HTR-8/SVneo (cell line): ENCODE measurements at regions not wholly inside any gene's neighbourhood (a gene's known extent, or its start where the extent isn't known, plus 50 kb on each side); places are given as distances from the start of the nearest gene placed in this dataset.

Experiments used
- DNase-seq: peaks from one replicate; pipeline ENCODE4 v3.0.0; 2011; ENCODE audit warnings: low spot score, mixed read lengths; ENCODE audit not compliant: insufficient read length
- FAIRE-seq: peaks from 2 replicates; lab custom pipeline; 2011; peaks lifted over from hg19 to GRCh38; lab: Jason Lieb, UNC

DNA sequence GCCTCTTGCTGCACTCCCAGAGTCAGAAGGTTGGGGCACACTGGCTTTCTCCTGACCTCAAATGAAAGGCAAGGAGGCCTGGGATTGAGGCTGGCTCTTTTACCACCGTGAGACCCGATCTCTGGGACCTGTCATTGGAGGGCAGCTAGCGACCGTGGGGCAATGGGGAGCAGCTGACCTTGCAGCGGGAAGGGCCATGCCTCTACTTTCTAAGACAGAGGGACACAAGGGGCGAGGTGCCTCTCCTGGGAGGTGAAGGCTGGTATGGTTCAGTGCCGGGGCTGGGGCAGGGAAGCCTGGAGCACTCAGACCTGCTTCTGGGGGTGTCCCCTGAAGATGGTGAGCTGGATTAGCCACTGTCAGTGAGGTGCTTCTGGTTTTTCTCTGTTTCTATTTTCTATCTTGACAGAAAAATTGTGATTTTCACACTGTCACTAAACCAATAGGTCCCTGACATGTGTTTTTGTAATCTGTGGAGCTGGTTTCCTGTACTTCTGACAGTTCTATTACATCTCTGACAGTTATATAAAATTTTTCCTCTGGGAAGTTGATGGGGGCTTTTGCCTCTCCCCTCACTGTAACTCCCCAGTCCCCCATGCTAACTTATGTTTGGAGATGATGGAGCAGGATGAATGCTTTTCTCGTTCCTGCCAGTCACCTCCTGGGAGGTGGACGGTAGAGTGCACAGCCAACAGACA is 340.8 kb downstream of the RPS24 start:
- FAIRE-seq (no peak), DNase-seq (no peak)

DNA sequence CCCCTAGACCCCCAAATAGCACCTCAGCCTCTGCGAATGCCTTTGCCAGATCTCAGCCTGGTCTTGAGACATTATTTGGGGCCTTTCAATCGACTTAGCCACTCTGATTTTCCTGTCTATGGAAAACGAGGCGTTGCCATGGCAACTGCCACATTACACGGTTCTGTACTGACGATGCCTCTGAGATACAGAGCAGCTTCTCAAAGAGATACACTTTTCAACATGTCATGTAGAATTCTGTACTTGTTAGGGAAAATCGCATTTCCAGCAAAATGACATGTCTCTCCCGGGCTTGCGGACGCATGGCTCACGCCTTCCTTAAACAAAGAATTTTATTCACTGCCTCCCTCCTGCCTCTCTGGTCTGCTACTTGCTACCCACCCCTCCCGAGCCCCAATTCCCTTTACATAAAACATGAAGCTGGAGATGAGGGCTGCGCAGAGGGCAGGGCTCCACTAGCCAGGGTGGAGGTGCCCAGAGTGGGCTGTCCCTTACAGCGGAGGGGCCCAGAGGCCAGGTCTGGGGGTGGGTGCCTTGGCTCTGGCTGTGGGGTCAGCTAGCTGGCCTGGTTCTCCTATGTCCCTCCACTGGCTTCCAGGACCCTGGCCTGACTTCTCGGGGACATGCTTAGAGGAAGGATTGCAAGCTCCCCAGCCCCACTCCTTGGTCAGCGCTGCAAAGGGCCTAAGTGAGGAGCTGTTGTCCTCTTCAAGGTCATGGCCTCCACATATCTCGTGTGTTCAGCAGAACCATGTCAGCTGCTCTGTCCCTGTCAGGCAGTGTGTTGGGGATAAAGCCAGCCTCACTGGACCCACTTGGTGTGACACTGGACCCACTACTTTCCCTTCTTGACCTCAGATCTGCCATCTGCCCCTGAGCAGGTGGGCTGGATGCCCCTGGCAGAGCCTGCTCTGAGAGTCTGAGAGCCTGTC is 342.5 kb downstream of the RPS24 start:
- no peak for DNase-seq

DNA sequence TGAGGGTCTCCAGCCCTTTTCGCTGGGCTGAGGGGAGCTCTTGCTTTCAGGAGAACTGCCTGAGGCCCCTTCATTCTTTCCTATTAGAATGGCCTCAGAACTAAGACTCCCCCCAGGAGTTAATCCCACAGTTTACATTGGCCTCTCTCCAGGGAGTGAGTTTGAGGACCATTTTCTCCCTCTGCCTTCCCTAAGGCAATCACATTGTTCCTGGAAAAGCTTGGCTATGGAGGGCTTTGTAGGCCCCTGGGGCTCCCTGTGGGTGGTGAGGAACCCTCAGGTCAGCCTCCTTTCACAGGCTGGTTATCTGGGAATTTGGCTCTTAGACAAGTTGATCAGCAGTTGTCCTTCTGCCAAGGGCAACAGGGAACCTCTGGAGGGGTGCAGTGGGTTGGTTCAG is 343.7 kb downstream of the RPS24 start:
- FAIRE-seq = no peak
- DNase-seq = no peak

More for the DNA sequence above, 342.5 kb downstream of the RPS24 start:
- no peak for FAIRE-seq

DNA sequence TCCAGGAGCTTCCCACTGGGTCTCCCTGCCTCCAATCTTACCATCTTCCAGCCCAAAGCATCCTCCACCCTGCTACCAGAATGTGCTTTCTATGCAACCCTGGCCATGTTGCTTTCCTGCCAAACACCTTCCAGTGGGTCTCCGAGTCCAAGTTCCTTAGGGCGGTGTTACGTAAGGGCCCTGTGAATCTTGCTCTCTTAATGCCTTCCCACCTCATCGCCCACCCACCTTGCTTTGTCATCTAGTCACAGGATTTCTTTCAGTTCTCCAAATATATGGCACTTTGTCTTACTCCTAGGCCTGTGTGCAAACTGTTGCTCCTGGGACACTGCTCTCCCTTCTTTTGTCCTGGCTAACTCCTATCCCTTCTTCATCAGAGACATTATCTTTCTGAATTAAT is 344.5 kb downstream of the RPS24 start:
- DNase-seq = no peak
- no peak for FAIRE-seq

DNA sequence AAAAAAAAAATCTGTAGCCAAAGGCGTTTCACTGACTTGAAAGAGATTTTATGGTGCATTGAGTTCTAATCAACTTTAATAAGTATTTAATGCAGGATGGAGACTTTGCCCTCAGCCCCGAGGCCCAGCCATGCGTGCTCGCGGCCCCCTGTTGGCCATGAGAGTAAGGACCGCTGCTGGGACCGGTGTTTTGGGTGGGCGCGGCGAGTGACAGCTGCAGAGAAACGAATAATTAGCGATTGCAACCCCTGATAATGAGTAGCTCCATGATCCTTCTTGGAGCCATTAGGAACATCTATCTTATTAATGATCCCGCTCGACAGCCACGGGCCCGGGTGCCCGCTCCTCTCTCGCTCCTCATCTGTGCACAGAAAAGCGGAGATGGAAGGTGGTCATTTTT is 347.4 kb downstream of the RPS24 start:
- FAIRE-seq (no peak), DNase-seq (no peak)

DNA sequence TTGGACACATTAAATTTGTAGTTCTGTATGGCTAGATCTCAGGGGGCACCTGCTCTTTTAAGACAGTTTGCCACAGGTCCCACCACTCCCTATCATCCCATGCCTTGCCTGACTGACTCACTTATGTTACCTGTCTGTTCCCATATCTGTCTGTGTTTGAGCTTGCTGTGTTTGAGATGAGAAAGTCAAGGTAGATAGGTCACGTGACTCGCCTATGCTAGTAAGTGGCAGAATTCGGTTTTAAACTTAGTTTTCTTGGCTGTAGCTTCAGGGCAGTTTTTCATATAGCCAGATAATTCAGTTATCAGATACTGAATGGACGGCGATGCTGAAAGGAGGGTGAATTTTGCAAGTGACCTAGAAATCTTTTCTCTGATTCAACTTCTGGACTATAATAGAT is 348.4 kb downstream of the RPS24 start:
- DNase-seq = no peak
- FAIRE-seq = no peak

DNA sequence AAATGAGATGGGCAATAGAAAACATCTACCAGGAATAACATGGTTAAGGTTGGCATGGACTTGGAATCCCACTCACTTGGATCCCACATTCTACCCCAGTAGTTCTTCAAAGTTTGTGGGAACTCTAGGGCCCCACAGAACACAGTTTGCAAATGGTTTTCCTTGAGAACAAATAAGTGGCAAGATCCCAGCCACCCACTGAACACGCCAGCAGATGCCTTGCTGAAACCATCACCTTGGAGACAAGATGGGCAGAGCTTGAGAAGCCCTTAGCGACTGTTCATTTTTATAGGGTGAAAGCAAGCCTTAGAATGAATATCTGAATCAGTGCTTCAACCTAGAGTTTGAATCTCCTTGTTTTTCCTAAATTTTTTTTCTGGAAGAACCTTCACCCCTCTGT is 349.1 kb downstream of the RPS24 start:
- no peak for FAIRE-seq
- DNase-seq = no peak

DNA sequence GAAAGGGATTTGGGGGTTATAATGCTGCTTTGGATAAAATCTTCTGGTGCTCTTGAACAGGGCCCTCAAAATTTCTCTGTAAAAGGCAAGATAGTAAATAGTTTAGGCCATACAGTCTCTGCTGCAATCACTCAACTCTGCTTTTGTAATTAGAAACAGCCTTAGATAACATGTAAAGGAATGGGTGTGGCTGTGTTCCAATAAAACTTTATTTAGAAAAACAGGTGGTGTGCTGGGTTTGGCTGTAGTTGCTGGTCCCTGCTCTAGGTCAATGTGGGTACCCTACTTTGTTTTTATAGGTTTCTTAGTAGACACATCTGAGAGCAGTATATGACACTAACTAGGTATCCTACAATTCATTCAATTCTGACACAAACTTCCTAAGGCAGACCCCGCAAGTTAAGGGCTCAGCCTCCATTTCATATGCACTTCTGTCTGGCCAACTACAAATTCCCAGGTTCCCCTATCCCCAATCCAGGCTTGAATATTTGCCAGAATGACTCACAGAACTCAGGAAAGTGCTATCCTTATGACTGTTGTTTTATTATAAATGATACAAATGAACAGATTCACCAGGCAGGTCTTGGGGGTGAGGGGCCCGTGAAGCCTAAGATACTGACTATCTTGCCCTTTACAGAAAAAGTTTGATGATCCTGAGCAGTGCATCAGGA is 349.9 kb downstream of the RPS24 start:
- DNase-seq (no peak), FAIRE-seq (no peak)

DNA sequence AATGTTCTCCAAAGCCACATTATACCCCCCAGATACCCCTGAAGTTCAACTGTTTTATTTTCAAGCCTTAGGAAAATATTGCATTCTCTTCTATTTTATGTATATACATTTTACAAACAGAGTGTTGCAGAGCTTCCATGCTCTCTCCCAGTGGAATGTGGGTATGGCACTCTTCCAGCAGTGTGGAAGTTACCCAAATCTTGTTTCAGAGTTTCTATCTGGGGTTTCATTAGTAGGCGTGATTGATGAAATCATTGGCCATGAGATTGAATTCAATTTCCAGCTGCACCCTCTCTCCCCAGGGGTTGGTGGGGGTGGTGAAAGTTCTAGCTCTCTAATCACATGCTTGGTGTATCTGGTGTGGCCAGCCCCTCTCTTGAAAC is 350.4 kb downstream of the RPS24 start:
- DNase-seq (no peak), FAIRE-seq (no peak)

DNA sequence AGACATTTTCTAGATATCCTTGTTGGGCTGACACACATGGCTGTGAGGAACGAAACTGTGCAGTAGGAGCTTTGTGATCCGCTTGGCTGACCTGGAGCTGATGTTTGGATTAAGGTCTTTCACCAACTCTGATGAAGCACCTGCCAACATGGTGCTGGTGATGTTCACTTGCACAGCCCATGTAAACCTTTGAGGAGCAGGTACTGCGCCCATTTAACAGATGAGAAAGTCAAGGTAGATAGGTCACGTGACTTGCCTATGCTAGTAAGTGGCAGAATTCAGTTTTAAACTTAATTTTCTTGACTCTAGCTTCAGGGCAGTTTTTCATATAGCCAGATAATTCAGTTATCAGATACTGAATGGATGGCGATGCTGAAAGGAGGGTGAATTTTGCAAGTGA is 351.9 kb downstream of the RPS24 start:
- no peak for FAIRE-seq

DNA sequence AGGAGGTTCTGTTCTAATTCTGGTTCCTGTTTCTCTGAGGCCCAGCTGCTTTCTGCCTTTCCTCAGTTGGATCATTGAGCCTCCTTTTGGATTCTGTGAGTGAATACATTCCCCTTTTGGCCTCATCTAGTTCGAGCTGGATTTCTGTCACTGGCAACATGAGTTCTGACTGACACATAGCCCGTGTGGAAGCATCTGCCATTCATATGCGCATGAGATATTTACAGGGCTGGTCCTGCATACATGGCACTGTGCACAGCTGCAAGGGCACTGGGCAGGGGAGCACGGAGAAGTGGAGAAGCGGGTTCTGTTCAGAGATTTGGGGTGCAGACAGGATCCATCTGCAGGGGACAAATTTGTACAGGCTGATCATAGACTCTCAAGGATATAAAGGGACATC is 352.8 kb downstream of the RPS24 start:
- DNase-seq (no peak), FAIRE-seq (no peak)

More for the DNA sequence above, 351.9 kb downstream of the RPS24 start:
- no peak for DNase-seq

DNA sequence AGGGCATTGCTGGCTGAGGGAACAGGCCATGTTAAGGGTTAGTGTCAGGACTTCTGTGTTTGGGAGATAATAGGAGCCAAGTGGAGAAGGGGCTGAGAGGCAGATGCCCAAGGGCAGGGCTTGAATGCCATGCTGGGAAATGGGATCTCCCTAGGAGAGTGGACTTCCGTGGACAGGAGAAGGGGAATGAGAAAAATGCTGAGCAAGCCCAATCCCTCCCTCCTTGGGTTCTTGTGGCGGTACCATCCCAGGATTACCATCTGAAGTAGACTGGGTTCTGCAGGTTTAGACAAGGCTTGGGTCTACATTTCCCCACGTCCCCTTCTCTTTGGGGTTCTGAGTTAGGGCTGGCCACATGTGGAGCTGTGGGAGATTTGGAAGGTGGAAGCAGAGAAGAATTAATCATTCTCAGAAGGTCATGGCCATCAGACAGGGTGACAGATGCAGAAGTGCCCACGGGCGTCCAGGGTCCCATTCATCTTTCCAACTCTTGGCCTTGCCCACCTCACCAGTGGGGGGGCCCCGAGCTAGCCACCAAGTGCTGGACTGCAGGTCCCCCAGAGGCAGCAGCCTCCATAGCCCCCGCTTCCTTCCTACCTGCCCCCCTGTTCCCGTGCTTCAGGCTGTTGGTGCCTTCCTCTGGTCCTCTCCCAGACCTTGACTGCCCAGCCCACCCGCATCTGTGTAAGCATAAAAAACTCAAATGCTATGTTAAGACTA is 354.8 kb downstream of the RPS24 start:
- no peak for FAIRE-seq
- no peak for DNase-seq

DNA sequence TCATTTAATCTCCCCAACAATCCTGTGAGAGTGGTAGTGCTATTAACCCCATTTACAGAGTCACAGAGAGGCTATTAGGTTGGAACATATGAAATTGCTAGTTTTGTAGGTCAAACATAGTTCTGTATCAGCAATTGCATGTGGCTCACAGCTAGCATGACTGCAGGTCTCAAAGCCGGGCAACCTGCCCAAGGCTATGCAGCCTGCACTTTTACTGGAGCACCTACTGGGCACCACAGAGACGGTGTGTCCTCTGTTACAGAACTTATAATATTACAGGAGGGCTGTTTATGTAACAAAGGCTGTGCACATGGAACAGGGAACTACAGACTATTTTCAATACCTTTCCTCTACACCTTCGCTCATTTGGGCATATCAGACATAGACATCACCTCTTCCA is 355.8 kb downstream of the RPS24 start:
- DNase-seq = no peak
- no peak for FAIRE-seq

DNA sequence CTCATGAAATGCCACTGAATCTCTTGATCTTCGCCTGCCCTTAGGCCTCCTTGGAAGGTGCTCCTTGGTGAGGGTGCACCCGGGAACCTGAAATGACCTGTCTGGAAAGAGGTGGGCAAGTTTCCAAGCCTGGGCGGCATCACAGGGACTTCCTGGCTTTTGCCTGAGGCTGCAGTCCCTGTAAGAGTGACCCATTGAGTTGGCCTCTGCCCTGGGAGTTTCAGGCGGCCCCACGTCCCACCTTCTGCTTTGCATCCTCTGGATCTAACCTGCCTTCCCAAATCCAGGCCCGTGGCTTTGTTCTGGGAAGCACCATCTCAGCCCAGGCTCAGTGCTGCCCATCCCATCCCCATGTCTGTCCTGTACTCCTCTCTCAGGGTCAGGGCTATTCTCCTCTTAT is 356.4 kb downstream of the RPS24 start:
- DNase-seq = no peak
- FAIRE-seq = no peak

DNA sequence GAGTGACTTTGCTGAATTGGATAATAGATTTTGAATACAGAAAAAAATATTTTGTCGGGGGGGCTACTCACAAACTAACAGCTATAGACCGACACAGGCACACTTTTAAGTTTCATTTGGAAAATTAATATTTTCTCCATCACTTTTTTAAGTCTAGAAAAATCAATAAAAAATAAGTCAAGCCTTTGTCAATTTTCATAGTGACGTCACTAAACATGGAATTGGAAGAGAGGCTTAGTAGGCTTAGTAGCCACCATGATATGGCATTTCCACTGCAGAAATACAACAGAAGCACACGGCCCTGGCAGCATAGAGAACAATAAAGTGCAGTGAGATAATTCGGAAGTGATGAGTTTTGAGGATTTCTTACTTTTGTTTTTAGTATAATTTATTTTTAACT is 357.2 kb downstream of the RPS24 start:
- DNase-seq (no peak), FAIRE-seq (no peak)

DNA sequence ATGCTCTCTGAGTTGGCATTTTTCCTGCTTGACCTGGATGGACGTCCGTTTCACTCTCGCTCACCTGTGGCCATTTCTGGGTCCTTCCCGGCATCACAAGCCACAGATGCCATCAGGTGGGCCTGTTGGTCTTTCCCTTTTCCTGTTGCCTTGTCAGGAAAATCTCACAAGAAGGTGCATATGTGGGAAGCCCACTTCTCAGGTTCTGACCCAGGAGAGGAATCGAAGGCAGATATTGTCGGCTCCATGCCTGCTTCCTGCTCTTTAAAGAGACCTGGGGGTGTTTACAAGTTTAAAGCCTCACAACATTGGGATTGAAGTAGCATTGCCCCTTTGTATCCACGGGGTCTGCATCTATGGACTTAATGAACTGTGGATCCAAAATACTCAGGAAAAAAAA is 357.9 kb downstream of the RPS24 start:
- FAIRE-seq = no peak
- DNase-seq = no peak

DNA sequence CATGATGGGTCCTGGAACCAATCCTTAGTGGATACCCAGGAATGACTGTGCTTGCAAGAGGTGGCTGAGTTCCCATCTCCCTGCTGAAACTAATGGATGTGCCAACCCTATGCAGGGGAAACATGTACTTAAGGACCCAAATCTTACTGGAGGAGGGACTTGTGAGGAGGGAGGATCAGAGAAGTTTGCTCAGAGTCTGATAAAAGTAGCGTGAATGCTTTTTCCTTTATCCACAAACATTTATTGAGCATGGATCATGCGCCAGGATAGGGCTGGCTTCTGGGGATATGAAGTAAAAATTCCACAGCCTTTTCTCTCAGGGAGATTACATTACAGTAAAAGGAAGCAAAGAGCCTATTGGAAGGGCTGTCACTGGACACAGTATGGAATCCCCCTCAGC is 358.5 kb downstream of the RPS24 start:
- DNase-seq (no peak), FAIRE-seq (no peak)

DNA sequence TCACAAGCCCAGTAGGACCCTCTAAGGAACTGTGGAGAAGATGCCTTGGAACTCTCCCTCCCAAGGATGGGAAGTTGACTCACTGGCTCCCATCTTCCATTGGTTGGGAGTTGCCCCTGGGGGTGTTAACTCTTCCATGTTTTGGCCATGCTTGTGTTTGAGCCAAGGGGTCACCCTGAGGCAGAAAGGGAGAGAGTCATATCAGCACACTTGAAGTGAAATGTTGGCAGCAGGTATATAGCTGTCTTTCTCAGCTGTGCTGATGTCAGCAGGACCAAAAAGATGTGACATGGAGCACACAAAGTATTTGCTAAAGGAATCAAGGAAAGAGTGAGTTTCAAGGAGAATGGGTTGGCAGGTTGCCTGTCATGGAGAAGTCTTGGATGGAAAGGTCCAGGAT is 359.4 kb downstream of the RPS24 start:
- no peak for FAIRE-seq
- DNase-seq = no peak

DNA sequence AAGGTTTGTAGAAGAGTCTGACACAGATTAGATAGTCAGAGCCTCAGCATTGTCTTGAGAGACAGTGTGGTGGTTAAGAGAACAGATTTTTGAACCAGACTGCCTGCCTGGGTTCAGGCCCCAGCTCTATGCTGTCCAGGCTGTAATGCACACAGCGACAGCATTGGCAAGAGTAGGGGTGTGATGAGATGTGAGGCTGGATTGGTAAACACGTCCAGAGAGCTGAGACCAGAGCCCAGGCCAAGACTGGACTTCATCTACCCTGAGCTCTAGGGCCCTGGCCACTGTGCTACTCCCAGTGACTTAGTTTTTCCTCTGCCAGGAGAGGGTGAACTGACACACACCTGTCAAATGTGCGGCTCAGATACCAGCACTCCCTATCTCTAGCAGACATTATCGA is 360.4 kb downstream of the RPS24 start:
- DNase-seq (no peak), FAIRE-seq (no peak)

DNA sequence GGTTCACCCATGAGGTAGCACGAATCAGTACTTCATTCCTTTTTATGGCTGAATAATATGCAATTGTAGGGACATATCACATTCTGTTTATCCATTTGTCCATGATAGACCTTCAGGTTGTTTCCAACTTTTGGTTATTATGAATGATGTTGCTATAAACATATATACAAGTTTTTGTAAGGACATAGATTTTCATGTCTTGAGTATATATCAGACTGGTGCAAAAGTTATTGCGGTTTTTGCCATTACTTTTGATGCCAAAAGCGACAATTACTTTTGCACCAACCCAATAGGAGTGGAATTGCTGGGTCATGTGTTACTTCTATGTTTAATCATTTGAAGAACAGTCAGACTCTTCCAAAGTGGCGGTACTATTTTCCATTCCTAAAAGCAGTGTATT is 361.5 kb downstream of the RPS24 start:
- DNase-seq = no peak
- no peak for FAIRE-seq

DNA sequence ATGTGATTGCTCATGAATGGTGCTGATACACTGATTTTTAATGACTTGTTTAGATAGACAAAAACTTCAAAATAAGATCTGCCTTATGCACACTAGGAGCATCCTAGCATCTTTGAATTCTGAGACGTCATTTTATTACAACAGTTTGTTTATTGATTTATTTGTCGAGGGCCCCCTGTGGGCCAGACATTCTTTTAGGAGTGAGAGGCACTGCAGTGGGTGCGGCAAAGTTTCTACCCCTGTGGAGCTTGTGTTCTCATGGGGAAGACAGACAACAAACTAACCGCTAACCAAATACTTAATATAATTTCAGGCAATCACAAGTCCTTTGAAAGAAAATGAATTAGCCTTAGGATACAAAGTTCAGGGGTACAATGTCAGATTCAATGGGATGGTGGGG is 363.1 kb downstream of the RPS24 start:
- FAIRE-seq = no peak
- DNase-seq = no peak
